DMS114 treated with DMSO at 0.1 percent for 48 hours (cell line): ENCODE measurements at regions not wholly inside any gene's neighbourhood (a gene's known extent, or its start where the extent isn't known, plus 50 kb on each side); places are given as distances from the start of the nearest gene placed in this dataset.
"Not testable (repeated sequence)": the region's sequence is repeated elsewhere in the genome, so short reads cannot be mapped to it uniquely, and the experiment has no call there.

Experiments used
- DNase-seq: peaks from one replicate; lab custom pipeline; 2025; ENCODE audit not compliant: unreplicated experiment; lab: John Stamatoyannopoulos, UW

DNA sequence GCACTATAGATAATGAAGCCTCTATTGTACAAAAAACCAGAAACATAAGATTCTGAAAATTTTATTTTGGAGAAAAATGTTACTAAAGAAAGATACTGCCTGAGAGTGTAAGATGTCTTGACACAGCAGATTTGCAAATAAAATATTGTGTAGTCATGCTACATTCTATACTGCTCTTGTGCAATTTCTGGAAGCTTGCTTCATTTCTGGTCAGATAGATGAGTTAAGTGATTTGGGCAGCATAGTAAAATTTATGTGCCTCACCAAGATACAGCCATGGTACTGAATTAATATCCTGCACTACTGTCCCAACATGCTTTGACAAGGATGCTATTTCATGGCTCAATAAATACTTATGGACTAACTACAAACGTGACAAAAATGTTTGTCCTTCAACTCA, 55.1 kb upstream of the STARD13 start:
- DNase-seq = no peak

GRCh38 chr13:33341861-33342452, 56.4 kb upstream of the STARD13 start:
- DNase-seq = no peak

DNA sequence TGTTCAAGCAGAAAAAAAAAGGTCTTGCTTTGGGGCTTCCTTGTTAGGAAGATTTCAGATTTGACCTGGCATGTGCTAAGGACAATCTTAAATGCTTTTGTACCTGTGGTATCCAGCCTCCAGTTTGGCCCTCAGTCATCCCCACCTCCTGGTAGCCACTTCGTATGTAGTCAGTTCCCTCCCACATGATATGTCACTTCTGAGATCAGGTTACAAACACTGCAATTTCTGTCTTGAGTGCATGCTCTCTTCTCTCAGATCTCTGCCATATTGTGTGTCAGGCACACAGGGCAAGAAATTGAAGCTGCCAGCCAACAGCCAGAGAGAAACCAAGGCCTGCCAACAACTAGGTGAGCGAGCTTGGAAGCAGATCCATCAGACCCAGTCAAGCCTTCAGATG, 60.3 kb upstream of the STARD13 start:
- DNase-seq = no peak

DNA sequence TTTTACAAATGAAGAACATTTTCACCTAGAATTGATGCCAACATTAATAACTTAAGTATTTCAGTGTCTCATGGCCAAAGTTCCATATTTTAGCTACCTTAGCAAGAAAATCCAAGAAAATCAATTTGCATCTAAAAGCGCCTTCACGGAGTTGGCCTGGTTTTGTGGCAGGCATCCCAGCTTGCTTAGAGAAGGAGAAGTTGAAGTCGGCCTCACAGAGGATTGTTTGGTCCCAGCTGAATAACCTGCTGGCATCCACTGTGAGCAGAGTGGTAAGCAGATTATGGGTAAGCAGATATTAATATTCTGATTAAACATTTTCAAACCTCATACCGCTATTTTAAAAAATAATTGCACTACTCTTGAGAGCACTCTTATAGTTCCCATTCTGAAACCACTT, 62.3 kb upstream of the STARD13 start:
- DNase-seq = no peak

DNA sequence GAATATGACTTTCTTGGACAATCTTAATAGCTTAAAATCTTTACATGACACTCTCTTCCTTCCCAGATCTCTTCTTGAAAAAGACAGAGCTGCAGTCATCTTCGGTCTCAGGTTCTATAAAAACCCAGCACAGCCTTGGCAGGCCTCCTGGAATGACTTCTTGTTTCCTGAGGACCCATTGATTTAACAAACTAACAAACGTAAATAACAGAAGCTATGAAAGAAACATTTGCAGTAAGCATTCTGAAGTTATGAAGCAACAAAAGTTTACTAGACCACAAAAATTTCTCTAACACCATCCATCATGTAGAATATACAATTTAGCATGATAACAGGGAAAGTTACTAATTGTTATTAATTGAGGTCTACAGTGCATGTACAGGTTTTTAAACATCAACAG, 62.8 kb upstream of the STARD13 start:
- no peak for DNase-seq

- no peak for DNase-seq
These were observed 63.9 kb upstream of the STARD13 start for GRCh38 chr13:33349288-33349985.

- DNase-seq = no peak
These were observed 64.7 kb upstream of the STARD13 start for GRCh38 chr13:33349986-33350826.

GRCh38 chr13:33351319-33351718, 65.8 kb upstream of the STARD13 start:
- DNase-seq = no peak

DNA sequence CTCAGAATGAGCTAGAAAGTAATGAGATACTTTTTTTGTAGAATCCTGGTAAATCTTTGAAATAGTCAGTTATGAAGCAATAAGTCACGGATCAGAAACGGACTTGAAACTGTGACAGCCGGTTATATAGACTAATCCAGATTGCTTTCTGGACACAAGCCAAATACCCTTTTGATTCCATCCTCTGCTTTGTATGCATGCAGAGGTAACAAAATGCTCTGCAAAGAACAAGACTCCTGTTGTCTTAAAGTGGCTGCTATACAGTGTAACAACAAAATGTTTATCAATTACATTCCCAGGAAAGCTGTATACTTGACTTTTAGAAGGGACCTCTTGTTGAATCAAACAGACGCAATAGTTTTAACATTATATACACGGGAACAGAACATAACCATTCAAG, 66.5 kb upstream of the STARD13 start:
- no peak for DNase-seq

GRCh38 chr13:33352526-33352925, 67.0 kb upstream of the STARD13 start:
- DNase-seq = no peak

DNA sequence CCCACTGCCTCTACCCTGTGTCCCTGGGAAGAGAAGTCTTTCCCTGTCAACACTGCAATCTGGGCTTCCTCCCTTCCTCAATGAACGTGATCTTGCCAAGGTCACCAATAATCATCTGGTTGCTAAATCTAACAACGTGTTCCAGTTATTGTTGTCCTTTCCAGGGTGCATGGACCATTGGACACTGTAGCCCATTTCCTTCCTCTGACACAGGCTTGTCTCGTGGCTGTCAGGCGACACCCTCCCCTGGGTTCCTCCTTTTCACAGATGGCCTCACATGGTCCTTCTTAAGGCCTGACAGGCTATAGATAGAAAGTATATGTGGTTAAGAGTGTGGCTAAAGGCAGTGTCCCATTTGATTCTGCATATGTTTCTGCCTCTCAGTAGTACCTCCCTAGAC, 67.7 kb upstream of the STARD13 start:
- no peak for DNase-seq

DNA sequence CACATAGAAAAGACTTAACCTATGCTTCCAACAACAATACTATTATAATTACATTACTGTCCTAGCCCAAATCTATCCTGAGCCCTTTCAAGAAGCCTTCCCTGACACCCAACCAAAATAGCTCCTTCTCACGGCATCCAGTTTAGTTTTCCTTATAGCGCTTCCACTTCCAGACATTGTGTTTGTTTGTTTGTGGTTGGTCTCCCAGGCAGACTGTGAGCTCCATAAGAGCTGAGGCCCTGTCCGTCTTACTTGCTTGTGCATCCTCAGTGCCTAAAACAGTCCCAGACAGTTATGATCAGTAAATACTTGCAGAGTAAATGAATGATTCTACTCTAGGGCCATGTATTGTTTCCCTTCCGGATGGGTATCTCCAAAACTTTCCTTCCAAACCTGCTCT, 68.1 kb upstream of the STARD13 start:
- no peak for DNase-seq

- no peak for DNase-seq
These were observed 69.8 kb upstream of the STARD13 start for GRCh38 chr13:33355201-33355895.

- DNase-seq = not testable (repeated sequence)
These were observed 72.5 kb upstream of the STARD13 start for GRCh38 chr13:33358076-33358475.

- DNase-seq = no peak
These were observed 77.6 kb upstream of the STARD13 start for GRCh38 chr13:33362986-33363727.

DNA sequence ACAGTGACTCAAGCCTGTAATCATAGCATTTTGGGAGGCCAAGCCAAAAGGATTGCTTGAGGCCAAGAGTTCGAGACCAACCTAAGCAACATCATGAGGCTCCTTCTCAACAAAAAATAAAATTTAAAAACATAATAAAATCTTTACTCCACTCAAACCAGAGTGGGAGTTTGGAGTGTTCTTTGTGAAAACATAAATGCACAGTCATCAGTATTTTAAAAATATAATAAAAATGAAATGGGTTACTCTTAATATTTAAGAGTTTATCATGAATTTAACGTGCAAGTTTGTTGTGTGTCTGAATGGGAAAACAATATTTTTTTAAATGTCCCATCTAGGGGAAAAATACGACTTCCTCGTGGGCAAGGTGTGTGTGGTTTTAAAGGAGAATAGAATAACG, 78.6 kb upstream of the STARD13 start:
- DNase-seq = no peak

DNA sequence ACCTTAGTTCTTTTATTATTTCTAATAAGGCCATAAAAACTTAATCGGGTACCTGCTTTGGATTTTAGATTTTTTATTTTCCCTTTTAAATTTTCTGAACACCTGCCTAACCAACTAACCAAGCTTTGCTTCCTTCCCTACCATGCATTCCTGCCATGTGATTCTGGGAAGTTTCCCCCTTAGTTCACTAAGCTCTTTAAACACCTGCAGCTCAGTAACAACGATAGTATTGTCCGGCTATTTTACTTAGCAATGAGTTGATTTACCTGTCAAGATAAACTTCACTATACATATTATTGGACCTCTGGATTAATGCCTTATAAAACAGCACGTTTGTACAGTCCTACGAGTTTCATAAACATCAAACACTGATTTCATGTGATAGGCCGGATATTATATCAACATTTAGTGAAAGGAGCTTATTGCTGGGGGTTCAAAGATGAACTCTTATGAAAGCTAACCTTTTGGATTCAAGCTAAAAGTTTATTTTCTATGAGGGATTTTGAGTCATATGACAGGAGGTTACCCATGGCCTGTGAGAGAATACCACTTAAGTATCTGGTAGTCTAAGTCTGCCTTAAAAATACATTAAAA, 81.0 kb upstream of the STARD13 start:
- DNase-seq = no peak

DNA sequence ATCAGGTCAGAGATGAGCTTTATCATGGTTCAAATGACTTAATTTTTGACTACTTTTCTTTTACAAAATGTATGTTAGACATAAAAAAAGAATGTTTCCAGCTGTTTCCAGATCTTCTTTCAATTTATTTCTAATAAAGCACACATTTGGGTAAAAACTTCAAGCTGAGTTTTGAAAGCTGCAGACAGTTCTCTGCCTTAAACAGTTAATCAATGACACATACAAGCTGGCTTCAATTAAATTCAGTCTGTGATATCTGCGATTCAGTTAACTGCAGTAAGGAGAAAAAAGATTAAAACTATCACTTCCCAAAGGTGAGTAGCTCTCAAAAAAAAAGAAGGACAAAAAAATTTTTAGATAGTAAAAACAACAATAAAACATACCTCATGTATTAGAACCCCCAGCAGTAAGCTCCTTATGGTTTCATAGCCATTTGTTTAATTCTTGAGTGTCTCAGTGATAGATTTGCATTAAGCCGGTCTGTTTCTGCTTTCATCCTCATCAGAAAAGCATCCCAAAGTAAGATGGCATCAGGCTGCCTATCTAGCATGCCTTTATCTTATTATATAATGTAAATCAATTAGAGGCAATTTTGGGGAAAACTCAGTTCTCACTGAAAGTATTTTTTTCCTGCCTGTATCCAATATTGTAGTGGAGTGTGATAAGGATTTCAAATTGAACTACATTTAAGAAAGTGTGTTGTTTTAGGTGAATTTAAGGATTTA, 81.8 kb upstream of the STARD13 start:
- DNase-seq = no peak

- DNase-seq = no peak
These were observed 82.4 kb upstream of the STARD13 start for GRCh38 chr13:33367926-33368325.

GRCh38 chr13:33369073-33369472, 83.5 kb upstream of the STARD13 start:
- no peak for DNase-seq
